Bronchial epithelial cell (primary cell): ENCODE measurements at regions not wholly inside any gene's neighbourhood (a gene's known extent, or its start where the extent isn't known, plus 50 kb on each side); places are given as distances from the start of the nearest gene placed in this dataset.

Experiments
- DNase-seq: peaks from one replicate; pipeline ENCODE4 v3.0.0-alpha.2; 2010; ENCODE audit warnings: low read depth
- FAIRE-seq: peaks from 2 replicates; lab custom pipeline; 2011; peaks lifted over from hg19 to GRCh38; lab: Jason Lieb, UNC
- H3K27me3 ChIP-seq: 2 replicates; pipeline ENCODE4 v1.5.1; 2011; ENCODE audit warnings: low read length; ENCODE audit not compliant: control insufficient read depth, insufficient read depth
- H3K36me3 ChIP-seq: 2 replicates; pipeline ENCODE4 v1.5.1; 2011; ENCODE audit warnings: low read length; ENCODE audit not compliant: control insufficient read depth, insufficient read depth
- H3K4me3 ChIP-seq: 2 replicates; pipeline ENCODE4 v1.5.1; 2011; ENCODE audit warnings: mild to moderate bottlenecking, low read depth, low read length, control low read depth
- TF ChIP-seq, protein P1 (sequence below): IDR thresholded peaks from 2 replicates; pipeline ENCODE4 v1.5.1; 2011; ENCODE audit warnings: mild to moderate bottlenecking, moderate library complexity, low read length, control low read depth, inconsistent platforms; ENCODE audit not compliant: insufficient read depth, severe bottlenecking

- FAIRE-seq, result no peak
These were observed 468.1 kb upstream of the IGFBP3 start for GRCh38 chr7:46389146-46389545.

DNA sequence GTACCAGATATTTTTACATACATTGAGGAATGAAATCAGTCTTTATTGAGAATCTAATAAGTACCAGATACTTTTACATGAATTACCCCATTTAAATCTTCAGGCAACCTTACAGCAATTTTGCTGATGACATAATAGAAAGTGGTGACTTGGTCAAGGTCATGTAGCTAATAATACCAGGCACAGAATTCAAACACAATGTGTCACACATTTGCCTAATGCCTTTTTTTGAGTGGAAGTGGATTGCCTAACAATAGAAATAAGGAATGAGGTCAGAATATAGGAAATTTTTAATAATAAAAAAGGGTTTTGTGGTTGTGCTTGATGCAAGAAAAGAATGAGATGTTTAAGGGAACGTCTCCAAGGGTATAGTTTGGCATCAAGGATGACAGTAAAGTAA, 466.6 kb upstream of the IGFBP3 start:
- Histone ChIP-seq H3K27me3 (no peaks in the 10 kb centered on the region), H3K4me3 (no peak overlapping the region), H3K36me3 (no peaks in the 10 kb centered on the region)
- FAIRE-seq (no peak), DNase-seq (peak; percentile 41)
- TF ChIP-seq, protein P1, sequence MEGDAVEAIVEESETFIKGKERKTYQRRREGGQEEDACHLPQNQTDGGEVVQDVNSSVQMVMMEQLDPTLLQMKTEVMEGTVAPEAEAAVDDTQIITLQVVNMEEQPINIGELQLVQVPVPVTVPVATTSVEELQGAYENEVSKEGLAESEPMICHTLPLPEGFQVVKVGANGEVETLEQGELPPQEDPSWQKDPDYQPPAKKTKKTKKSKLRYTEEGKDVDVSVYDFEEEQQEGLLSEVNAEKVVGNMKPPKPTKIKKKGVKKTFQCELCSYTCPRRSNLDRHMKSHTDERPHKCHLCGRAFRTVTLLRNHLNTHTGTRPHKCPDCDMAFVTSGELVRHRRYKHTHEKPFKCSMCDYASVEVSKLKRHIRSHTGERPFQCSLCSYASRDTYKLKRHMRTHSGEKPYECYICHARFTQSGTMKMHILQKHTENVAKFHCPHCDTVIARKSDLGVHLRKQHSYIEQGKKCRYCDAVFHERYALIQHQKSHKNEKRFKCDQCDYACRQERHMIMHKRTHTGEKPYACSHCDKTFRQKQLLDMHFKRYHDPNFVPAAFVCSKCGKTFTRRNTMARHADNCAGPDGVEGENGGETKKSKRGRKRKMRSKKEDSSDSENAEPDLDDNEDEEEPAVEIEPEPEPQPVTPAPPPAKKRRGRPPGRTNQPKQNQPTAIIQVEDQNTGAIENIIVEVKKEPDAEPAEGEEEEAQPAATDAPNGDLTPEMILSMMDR, result no peak

More at GRCh38 chr7:46389146-46389545, 468.1 kb upstream of the IGFBP3 start:
- no peaks in the 10 kb centered on the region for H3K27me3 ChIP-seq
- H3K36me3 ChIP-seq, result no peaks in the 10 kb centered on the region
- H3K4me3 ChIP-seq, result no peak overlapping the region
- DNase-seq, result no peak
- TF ChIP-seq, protein P1, result no peak

- no peak overlapping the region for H3K4me3 ChIP-seq
- DNase-seq (no peak), FAIRE-seq (no peak)
- TF ChIP-seq, protein P1, result no peak
- no peaks in the 10 kb centered on the region for H3K27me3 ChIP-seq
- no peaks in the 10 kb centered on the region for H3K36me3 ChIP-seq
These were observed 465.6 kb upstream of the IGFBP3 start for GRCh38 chr7:46386428-46387399.

DNA sequence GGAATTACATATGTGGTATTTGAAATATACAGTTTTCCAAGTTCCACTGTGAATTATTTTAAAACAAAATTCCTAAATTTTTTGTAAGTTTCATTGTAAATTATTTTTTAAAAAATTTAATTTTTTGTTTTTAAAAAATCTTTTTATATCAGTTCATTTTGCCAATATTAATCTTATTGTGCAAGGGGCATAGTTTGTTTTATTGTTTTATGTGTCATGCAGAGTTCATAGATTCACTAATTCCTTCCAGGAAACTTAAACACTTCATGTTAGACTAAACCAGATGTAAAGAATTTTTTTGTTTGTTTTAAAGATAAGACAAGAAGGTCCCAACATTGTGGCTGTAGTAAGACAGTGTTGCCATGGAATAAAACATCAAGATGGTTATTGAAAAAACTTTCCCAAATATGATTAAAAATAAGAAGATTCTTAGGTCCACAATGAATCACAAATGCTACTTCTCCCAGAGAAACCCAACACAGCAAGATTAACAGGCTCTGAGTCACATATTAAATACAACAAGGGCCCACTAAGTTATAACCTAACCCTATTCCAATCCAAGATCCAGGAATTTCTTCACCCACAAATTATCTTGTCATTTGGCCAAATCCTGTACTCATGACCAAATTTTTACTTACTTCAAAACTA, 464.7 kb upstream of the IGFBP3 start:
- no peak overlapping the region for H3K4me3 ChIP-seq
- H3K36me3 ChIP-seq, result no peaks in the 10 kb centered on the region
- no peaks in the 10 kb centered on the region for H3K27me3 ChIP-seq
- FAIRE-seq (no peak), DNase-seq (peak; percentile 80)
- TF ChIP-seq, protein P1, result no peak

DNA sequence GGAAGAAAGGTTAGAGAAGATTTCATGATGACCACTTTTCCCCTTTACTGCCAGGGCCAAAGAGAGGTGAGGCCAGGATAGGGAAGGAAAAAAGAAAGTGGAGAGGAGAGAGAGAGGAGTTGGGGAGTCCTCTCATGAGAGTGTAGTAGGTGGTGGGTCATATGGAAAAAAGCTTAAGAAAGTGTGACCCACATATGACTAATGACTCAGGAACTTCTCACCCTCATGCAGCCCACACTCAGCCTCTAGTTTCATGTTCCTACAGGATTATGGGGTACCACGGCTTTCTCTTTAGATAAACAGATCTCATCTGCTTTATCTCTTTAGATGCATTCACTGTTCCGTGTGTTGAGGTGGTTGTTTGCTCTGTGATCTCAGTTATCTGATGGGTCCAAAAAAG, 462.5 kb upstream of the IGFBP3 start:
- FAIRE-seq (no peak), DNase-seq (peak; percentile 84)
- Histone ChIP-seq H3K4me3 (no peak overlapping the region), H3K27me3 (no peaks in the 10 kb centered on the region), H3K36me3 (no peaks in the 10 kb centered on the region)
- TF ChIP-seq, protein P1, result no peak
